Prostate gland (tissue), 2 donors: ENCODE measurements at regions not wholly inside any gene's neighbourhood (a gene's known extent, or its start where the extent isn't known, plus 50 kb on each side); places are given as distances from the start of the nearest gene placed in this dataset.

ENCODE experiments used
- POLR2AphosphoS5 ChIP-seq: sonication (generic); formaldehyde crosslinking; IDR thresholded peaks from one replicate; pipeline ENCODE4 v1.6.1; 2017; ENCODE audit warnings: antibody characterized with exemption
- TF ChIP-seq, protein P1 (sequence below), 4 experiments: fragments of 200-600 bp in 2 of 4; fragments of 450-650 bp in 2 of 4; sonication (generic) in 2 of 4; IDR thresholded peaks; 1 replicate in 3 of 4; 2 replicates in 1 of 4; pipeline ENCODE4 v1.5.1; 2016 to 2019; ENCODE audit warnings: antibody characterized with exemption in 4 of 4, mild to moderate bottlenecking in 2 of 4, moderate library complexity in 2 of 4

DNA sequence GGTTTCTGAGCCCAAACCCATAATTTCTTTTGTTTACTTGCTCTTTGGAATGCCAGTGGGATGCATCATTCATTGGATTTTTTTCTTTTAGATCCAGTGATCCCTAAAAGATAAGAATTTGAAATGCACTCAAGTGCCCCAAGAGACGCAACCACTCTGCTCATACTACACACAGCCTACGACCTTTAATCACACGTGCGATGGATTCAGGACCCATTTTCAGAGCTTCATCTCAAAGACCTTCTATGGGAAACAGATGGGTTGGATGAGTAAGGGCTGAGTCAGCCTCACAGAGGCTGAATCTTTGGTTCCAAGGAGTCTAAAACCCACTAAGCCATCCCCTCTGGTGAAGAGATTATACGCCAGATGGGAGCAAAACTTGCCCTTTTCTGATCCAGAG, 265.5 kb upstream of the EXOC2 start:
- TF ChIP-seq, protein P1, sequence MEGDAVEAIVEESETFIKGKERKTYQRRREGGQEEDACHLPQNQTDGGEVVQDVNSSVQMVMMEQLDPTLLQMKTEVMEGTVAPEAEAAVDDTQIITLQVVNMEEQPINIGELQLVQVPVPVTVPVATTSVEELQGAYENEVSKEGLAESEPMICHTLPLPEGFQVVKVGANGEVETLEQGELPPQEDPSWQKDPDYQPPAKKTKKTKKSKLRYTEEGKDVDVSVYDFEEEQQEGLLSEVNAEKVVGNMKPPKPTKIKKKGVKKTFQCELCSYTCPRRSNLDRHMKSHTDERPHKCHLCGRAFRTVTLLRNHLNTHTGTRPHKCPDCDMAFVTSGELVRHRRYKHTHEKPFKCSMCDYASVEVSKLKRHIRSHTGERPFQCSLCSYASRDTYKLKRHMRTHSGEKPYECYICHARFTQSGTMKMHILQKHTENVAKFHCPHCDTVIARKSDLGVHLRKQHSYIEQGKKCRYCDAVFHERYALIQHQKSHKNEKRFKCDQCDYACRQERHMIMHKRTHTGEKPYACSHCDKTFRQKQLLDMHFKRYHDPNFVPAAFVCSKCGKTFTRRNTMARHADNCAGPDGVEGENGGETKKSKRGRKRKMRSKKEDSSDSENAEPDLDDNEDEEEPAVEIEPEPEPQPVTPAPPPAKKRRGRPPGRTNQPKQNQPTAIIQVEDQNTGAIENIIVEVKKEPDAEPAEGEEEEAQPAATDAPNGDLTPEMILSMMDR (IDR thresholded peaks at IDR 0.05), result no peak
- TF ChIP-seq POLR2AphosphoS5, result no peak
